HepG2 (cell line): ENCODE measurements at regions not wholly inside any gene's neighbourhood (a gene's known extent, or its start where the extent isn't known, plus 50 kb on each side); places are given as distances from the start of the nearest gene placed in this dataset.
A peak's percentile ranks its signal among the peaks of the same experiment; 100 is the strongest.
"Not testable (repeated sequence)": the region's sequence is repeated elsewhere in the genome, so short reads cannot be mapped to it uniquely, and the experiment has no call there.

Source experiments
- ATAC-seq: fragments of 200-7000 bp; cut with Tn5 transposase; 3 replicates; pipeline ENCODE4 v1.9.1; 2020; ENCODE audit warnings: mild to moderate bottlenecking, moderate library complexity
- BruUV-seq: library from RNA; stranded (reverse); fragments of 400-500 nt; replicated peaks from 2 replicates; lab custom pipeline; 2021; lab: Mats Ljungman, UMichigan
- CTCF ChIA-PET: fragments of 300-600 bp; formaldehyde crosslinking; extraction: SDS; loops from one replicate; lab custom pipeline; 2021; ENCODE audit warnings: low total read pairs, inconsistent platforms, low intra/inter-chr PET ratio; lab: Yijun Ruan, JAX
- POLR2A ChIA-PET: fragments of 350-600 bp; sonication (Branson Sonifier 250); formaldehyde crosslinking; loops from one replicate; lab custom pipeline; 2020; ENCODE audit warnings: antibody characterized with exemption, inconsistent platforms; lab: Yijun Ruan, JAX
- DNase-seq: peaks from one replicate; pipeline ENCODE4 v3.0.0-alpha.2; 2015; ENCODE audit warnings: low spot score
- FAIRE-seq: peaks from 3 replicates; lab custom pipeline; 2011; peaks lifted over from hg19 to GRCh38; lab: Jason Lieb, UNC
- H2AFZ ChIP-seq: one replicate; pipeline ENCODE4 v1.6.1; 2011; ENCODE audit warnings: low read length, inconsistent platforms
- H3K27ac ChIP-seq: fragments of 300-600 bp; 3 replicates; pipeline ENCODE4 v1.8.0; 2011; ENCODE audit warnings: mixed run types, mild to moderate bottlenecking, mixed read lengths, low read length, inconsistent platforms; ENCODE audit not compliant: insufficient read depth; ENCODE audit errors: extremely low read length
- H3K27me3 ChIP-seq, 2 experiments: fragments of 200-600 bp in 1 of 2; 2 replicates in 1 of 2; 3 replicates in 1 of 2; pipeline versions ENCODE4 v1.6.0 to v1.8.0; 2011; ENCODE audit warnings: low read length in 2 of 2, mild to moderate bottlenecking in 2 of 2, moderate library complexity in 2 of 2, inconsistent platforms in 1 of 2; ENCODE audit not compliant: insufficient read depth in 2 of 2, control insufficient read depth in 1 of 2
- H3K36me3 ChIP-seq, 2 experiments: fragments of 200-600 bp in 1 of 2; replicated peaks in 1 of 2; 2 replicates in 1 of 2; 3 replicates in 1 of 2; pipeline versions ENCODE4 v1.5.1 to v1.8.0; 2011; ENCODE audit warnings: low read length in 2 of 2, inconsistent platforms in 1 of 2; ENCODE audit not compliant: insufficient read depth in 2 of 2, control insufficient read depth in 1 of 2
- H3K4me1 ChIP-seq: 2 replicates; pipeline ENCODE4 v1.5.1; 2012; ENCODE audit warnings: low read length, inconsistent platforms; ENCODE audit not compliant: insufficient read depth
- H3K4me2 ChIP-seq: 2 replicates; pipeline ENCODE4 v1.6.0; 2011; ENCODE audit warnings: low read depth, low read length, inconsistent platforms
- H3K4me3 ChIP-seq, 3 experiments: fragments of 200-600 bp in 1 of 3; sonication (generic), shearing (Covaris generic) in 1 of 3; replicated peaks in 1 of 3; 2 replicates each; pipeline ENCODE4 v1.5.1; 2011 to 2016; ENCODE audit warnings: low read length in 3 of 3, inconsistent platforms in 2 of 3, low read depth in 2 of 3, mild to moderate bottlenecking in 2 of 3, control low read depth in 1 of 3, mixed read lengths in 1 of 3; ENCODE audit not compliant: insufficient read depth in 1 of 3
- H3K79me2 ChIP-seq: one replicate; pipeline ENCODE4 v1.6.1; 2011; ENCODE audit warnings: low read length, inconsistent platforms; ENCODE audit not compliant: insufficient read depth
- H3K9ac ChIP-seq: 2 replicates; pipeline ENCODE4 v1.6.0; 2011; ENCODE audit warnings: mild to moderate bottlenecking, low read depth, low read length, inconsistent platforms; ENCODE audit not compliant: insufficient read depth
- H3K9me3 ChIP-seq: 2 replicates; pipeline ENCODE4 v1.5.1; 2012; ENCODE audit warnings: mild to moderate bottlenecking, low read length
- H4K20me1 ChIP-seq: 2 replicates; pipeline ENCODE4 v1.6.0; 2011; ENCODE audit warnings: inconsistent platforms, mild to moderate bottlenecking, low read length, moderate library complexity; ENCODE audit not compliant: insufficient read depth
- CEBPG ChIP-seq: IDR thresholded peaks from 2 replicates; pipeline ENCODE4 v1.6.1; 2016
- WGBS: methylation state at CpG from one replicate; pipeline ENCODE4 v1.1.6; 2017; ENCODE audit warnings: low lambda C conversion rate; 5-methylcytosine and 5-hydroxymethylcytosine counted together
- in situ Hi-C: cut with HindIII; loops from 2 replicates; pipeline ENCODE4 v1.10.0; 2017; ENCODE audit warnings: low pct_unique_long_range_greater_than_20kb; ENCODE audit not compliant: extremely low pct_ligation_motif_present
- intact Hi-C: fragments of 100-400 bp; cut with micrococcal nuclease; formaldehyde crosslinking; loops from one replicate; pipeline ENCODE4 v1.10.0; 2022; ENCODE audit not compliant: unreplicated experiment
- TF ChIP-seq, protein P1 (sequence below): sonication (generic); formaldehyde crosslinking; IDR thresholded peaks from 2 replicates; pipeline ENCODE4 v1.5.0; 2020; ENCODE audit warnings: missing genetic modification reagents
- TF ChIP-seq, protein P2 (sequence below): sonication (generic); formaldehyde crosslinking; IDR thresholded peaks from 2 replicates; pipeline ENCODE4 v1.8.0; 2022; ENCODE audit warnings: mild to moderate bottlenecking, missing genetic modification reagents; ENCODE audit not compliant: insufficient replicate concordance
- TF ChIP-seq, protein P3 (sequence below): sonication (generic); formaldehyde crosslinking; IDR thresholded peaks from 2 replicates; pipeline ENCODE4 v1.4.0; 2020; ENCODE audit warnings: missing genetic modification reagents, borderline replicate concordance

- no TSS peak for BruUV-seq
- 0 out of 5 replicates have a peak, but pooled peaks cover 0 to 3% of the 10 kb centered on the region in 2 experiments for H3K27me3 ChIP-seq
- intact Hi-C loops: no loop called here
- no peaks in the 10 kb centered on the region for H3K79me2 ChIP-seq
- no peak overlapping the region for H3K9ac ChIP-seq
- TF ChIP-seq, protein P1, sequence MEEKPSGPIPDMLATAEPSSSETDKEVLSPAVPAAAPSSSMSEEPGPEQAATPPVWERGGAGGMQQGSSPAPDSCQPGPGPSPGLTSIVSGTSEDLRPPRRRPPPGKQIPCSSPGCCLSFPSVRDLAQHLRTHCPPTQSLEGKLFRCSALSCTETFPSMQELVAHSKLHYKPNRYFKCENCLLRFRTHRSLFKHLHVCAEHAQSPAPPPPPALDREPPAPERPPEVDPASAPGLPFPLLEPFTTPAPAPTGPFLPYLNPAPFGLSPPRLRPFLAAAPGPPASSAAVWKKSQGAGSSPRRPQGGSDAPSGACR (CRISPR knock-in tag): no peak
- TF ChIP-seq, protein P2, sequence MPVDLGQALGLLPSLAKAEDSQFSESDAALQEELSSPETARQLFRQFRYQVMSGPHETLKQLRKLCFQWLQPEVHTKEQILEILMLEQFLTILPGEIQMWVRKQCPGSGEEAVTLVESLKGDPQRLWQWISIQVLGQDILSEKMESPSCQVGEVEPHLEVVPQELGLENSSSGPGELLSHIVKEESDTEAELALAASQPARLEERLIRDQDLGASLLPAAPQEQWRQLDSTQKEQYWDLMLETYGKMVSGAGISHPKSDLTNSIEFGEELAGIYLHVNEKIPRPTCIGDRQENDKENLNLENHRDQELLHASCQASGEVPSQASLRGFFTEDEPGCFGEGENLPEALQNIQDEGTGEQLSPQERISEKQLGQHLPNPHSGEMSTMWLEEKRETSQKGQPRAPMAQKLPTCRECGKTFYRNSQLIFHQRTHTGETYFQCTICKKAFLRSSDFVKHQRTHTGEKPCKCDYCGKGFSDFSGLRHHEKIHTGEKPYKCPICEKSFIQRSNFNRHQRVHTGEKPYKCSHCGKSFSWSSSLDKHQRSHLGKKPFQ (CRISPR knock-in tag): no peak
- TF ChIP-seq, protein P3, sequence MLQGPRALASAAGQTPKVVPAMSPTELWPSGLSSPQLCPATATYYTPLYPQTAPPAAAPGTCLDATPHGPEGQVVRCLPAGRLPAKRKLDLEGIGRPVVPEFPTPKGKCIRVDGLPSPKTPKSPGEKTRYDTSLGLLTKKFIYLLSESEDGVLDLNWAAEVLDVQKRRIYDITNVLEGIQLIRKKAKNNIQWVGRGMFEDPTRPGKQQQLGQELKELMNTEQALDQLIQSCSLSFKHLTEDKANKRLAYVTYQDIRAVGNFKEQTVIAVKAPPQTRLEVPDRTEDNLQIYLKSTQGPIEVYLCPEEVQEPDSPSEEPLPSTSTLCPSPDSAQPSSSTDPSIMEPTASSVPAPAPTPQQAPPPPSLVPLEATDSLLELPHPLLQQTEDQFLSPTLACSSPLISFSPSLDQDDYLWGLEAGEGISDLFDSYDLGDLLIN (CRISPR knock-in tag): no peak
- TF ChIP-seq CEBPG (CRISPR knock-in tag): no peak
- ATAC-seq (no peak), DNase-seq (no peak), FAIRE-seq (no peak)
- POLR2A ChIA-PET: interaction anchor here (0.6 kb wide), 1 partner anchor 298 kb away, joined by 4 read pairs; no protein-coding TSS in a partner anchor
- H3K4me1 ChIP-seq: peaks cover 14% of the 10 kb centered on the region
- CTCF ChIA-PET: no interaction called here
- no peak overlapping the region for H3K4me2 ChIP-seq
- H4K20me1 ChIP-seq: no peaks in the 10 kb centered on the region
- peak overlapping the region; percentile 12 for H2AFZ ChIP-seq
- no peak overlapping the region for H3K4me3 ChIP-seq
- no peaks in the 10 kb centered on the region for H3K9me3 ChIP-seq
- 20% methylated on average over 5 of the region's 5 CpGs for WGBS
- in situ Hi-C loops: no loop called here
- no peak overlapping the region for H3K27ac ChIP-seq
- no peaks in the 10 kb centered on the region for H3K36me3 ChIP-seq
Observed at GRCh38 chr14:23896609-23897153, 56.9 kb upstream of the DHRS4 start.

DNA sequence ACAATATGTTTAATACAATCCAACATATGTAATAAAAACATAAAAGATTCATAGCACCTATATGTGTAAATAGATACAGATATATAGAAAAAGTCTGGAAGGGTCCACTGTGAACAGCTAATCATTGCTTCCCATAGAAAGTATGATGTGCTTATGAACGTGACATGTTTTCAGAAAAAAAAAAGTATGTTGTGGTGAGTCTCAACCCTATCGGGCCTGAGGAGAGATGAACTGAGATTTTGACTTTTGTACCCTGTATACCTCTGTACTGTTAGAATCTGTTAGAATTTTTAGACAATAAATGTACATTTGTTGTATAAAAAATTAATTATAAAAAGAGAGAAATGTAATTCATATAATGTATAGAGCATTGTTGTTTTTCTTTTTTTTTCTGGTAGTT lies 56.3 kb upstream of the DHRS4 start:
- H2AFZ ChIP-seq, H3K27ac ChIP-seq, H3K79me2 ChIP-seq, H3K9me3 ChIP-seq, BruUV-seq, in situ Hi-C loops, FAIRE-seq, POLR2A ChIA-PET, CTCF ChIA-PET, H3K9ac ChIP-seq, H3K4me2 ChIP-seq, H3K36me3 ChIP-seq, ATAC-seq, DNase-seq, H4K20me1 ChIP-seq, intact Hi-C loops, H3K27me3 ChIP-seq, H3K4me3 ChIP-seq: not testable (repeated sequence)
- peaks cover 14% of the 10 kb centered on the region for H3K4me1 ChIP-seq
- 31% methylated on average over 2 of the region's 2 CpGs for WGBS

- H3K27ac ChIP-seq, H3K4me3 ChIP-seq, H3K9ac ChIP-seq, H3K27me3 ChIP-seq, BruUV-seq, H3K79me2 ChIP-seq, in situ Hi-C loops, H3K36me3 ChIP-seq, FAIRE-seq, H2AFZ ChIP-seq, H4K20me1 ChIP-seq, POLR2A ChIA-PET, H3K9me3 ChIP-seq, ATAC-seq, DNase-seq, CTCF ChIA-PET, intact Hi-C loops, H3K4me2 ChIP-seq: not testable (repeated sequence)
- WGBS: 86% methylated on average over 20 of the region's 20 CpGs
- H3K4me1 ChIP-seq: peaks cover 14% of the 10 kb centered on the region
Observed at GRCh38 chr14:23898359-23898758, 55.2 kb upstream of the DHRS4 start.
